Neural progenitor cell (in vitro differentiated cells): ENCODE measurements at regions not wholly inside any gene's neighbourhood (a gene's known extent, or its start where the extent isn't known, plus 50 kb on each side); places are given as distances from the start of the nearest gene placed in this dataset.

Experiments
- EZH2 ChIP-seq: fragments of 200-600 bp; sonication (generic); IDR thresholded peaks from 2 replicates; pipeline ENCODE4 v1.6.1; 2017; ENCODE audit warnings: antibody characterized with exemption, mild to moderate bottlenecking, moderate library complexity
- TF ChIP-seq, protein P1 (sequence below): fragments of 200-600 bp; sonication (generic); IDR thresholded peaks from 2 replicates; pipeline ENCODE4 v1.5.1; 2017; ENCODE audit warnings: antibody characterized with exemption, mild to moderate bottlenecking

DNA sequence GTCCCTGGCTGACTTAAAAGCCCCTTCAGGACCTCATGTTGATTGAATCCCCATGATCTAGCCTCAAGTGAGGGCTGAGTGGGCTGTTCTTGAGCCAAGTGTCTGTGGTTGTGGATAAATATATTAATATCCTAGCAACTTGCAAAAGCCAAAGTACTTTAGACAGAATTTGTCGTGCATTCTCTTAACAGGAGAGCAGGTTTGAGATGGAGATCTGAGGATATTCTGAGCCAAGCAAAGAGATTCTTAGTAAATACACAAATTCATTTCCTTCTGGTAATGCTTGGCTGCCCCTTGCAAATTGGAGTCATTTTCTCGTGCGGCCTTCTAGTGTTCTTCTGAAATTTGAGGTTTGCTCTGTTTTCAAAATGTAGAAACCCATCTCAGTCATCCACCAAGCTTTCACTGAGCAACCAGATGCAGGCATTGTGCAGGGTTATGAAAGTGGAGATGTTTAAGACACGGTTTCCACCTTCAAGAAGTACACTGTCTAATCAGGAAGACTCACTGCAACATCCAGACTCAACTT lies 242.1 kb upstream of the JUN start:
- TF ChIP-seq, protein P1, sequence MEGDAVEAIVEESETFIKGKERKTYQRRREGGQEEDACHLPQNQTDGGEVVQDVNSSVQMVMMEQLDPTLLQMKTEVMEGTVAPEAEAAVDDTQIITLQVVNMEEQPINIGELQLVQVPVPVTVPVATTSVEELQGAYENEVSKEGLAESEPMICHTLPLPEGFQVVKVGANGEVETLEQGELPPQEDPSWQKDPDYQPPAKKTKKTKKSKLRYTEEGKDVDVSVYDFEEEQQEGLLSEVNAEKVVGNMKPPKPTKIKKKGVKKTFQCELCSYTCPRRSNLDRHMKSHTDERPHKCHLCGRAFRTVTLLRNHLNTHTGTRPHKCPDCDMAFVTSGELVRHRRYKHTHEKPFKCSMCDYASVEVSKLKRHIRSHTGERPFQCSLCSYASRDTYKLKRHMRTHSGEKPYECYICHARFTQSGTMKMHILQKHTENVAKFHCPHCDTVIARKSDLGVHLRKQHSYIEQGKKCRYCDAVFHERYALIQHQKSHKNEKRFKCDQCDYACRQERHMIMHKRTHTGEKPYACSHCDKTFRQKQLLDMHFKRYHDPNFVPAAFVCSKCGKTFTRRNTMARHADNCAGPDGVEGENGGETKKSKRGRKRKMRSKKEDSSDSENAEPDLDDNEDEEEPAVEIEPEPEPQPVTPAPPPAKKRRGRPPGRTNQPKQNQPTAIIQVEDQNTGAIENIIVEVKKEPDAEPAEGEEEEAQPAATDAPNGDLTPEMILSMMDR, result no peak
- no peak for TF ChIP-seq EZH2
